Lung (tissue), 11 donors: ENCODE measurements at regions not wholly inside any gene's neighbourhood (a gene's known extent, or its start where the extent isn't known, plus 50 kb on each side); places are given as distances from the start of the nearest gene placed in this dataset.
"Not testable (repeated sequence)": the region's sequence is repeated elsewhere in the genome, so short reads cannot be mapped to it uniquely, and the experiment has no call there.

ENCODE experiments used
- ATAC-seq: fragments of 200-7000 bp; cut with Tn5 transposase; one replicate; pipeline ENCODE4 v1.9.1; 2020; ENCODE audit warnings: moderate number of reproducible peaks; ENCODE audit not compliant: insufficient read depth, low FRiP score
- DNase-seq, 3 donors: peaks; one replicate each; pipeline ENCODE4 v3.0.0-alpha.2; 2013 to 2017
- H3K27ac ChIP-seq, 2 donors: one replicate each; pipeline ENCODE4 v1.5.1; 2013; ENCODE audit warnings: mild to moderate bottlenecking in 2 of 2, moderate library complexity in 2 of 2, control low read depth in 1 of 2, inconsistent platforms in 1 of 2, low read depth in 1 of 2, low read length in 1 of 2
- H3K27me3 ChIP-seq, 3 donors: one replicate each; pipeline ENCODE4 v1.5.1; 2013; ENCODE audit warnings: low read length in 2 of 3; ENCODE audit not compliant: control insufficient read depth in 3 of 3, insufficient read depth in 3 of 3
- H3K36me3 ChIP-seq, 4 donors: one replicate each; pipeline ENCODE4 v1.5.1; 2013; ENCODE audit warnings: low read length in 4 of 4, mild to moderate bottlenecking in 1 of 4, moderate library complexity in 1 of 4; ENCODE audit not compliant: control insufficient read depth in 4 of 4, insufficient read depth in 4 of 4
- H3K4me1 ChIP-seq, 5 donors: one replicate each; pipeline ENCODE4 v1.5.1; 2013; ENCODE audit warnings: low read length in 5 of 5, mild to moderate bottlenecking in 2 of 5, moderate library complexity in 1 of 5; ENCODE audit not compliant: control insufficient read depth in 5 of 5, insufficient read depth in 5 of 5
- H3K4me3 ChIP-seq: one replicate; pipeline ENCODE4 v1.5.1; 2013; ENCODE audit warnings: mild to moderate bottlenecking, control low read depth, moderate library complexity
- H3K9ac ChIP-seq, 2 donors: one replicate each; pipeline ENCODE4 v1.5.1; 2013; ENCODE audit warnings: low read length in 2 of 2, control low read depth in 1 of 2; ENCODE audit not compliant: insufficient read depth in 1 of 2
- H3K9me3 ChIP-seq, 4 donors: one replicate each; pipeline ENCODE4 v1.5.1; 2013; ENCODE audit warnings: low read length in 3 of 4, mild to moderate bottlenecking in 1 of 4, moderate library complexity in 1 of 4; ENCODE audit not compliant: control insufficient read depth in 4 of 4, insufficient read depth in 3 of 4
- WGBS, 2 donors: extraction: QIAGEN DNeasy Blood & Tissue Kit; methylation state at CpG; one replicate each; pipeline ENCODE4 v1.1.7; 2013; 5-methylcytosine and 5-hydroxymethylcytosine counted together
- TF ChIP-seq, protein P1 (sequence below): IDR thresholded peaks from 2 replicates; pipeline ENCODE4 v1.5.1; 2012; ENCODE audit warnings: mild to moderate bottlenecking; ENCODE audit errors: control extremely low read depth, extremely low read depth
- donor health status: control.
- donor health status: control.
- donor health status: Bipolar disorder and iron deficiency.
- donor health status: healthy.
- donor health status: DM: yes; HTN: yes; CAD: no.

DNA sequence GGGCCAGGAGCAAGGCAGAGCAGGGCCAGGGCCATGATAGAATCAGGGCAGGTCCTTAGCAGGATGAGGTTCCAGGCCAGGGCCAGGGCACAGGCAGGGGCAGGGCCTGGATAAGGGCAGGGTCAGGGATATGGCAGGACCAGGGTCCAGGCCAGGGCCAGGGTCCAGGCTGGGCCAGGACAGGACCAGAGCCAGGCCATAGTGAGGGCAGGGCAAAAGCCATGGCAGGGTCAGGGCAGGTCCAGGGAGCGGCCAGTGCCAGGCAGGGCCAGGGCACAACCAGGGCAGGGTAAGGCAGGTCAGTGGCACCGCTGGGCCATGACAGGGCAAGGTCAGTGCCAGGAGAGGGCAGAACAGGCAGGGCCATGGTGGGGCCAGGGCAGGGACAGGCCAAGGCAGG lies 152.2 kb downstream of the LIPI start:
- Histone ChIP-seq H3K4me3 (no peak overlapping the region), H3K9ac (no peak overlapping the region), H3K36me3 (no peaks in the 10 kb centered on the region), H3K27ac (no peak overlapping the region), H3K27me3 (no peaks in the 10 kb centered on the region), H3K4me1 (peaks cover 0 to 3% (median 0%) of the 10 kb centered on the region in 5 donors), H3K9me3 (peaks cover 0 to 5% (median 0%) of the 10 kb centered on the region in 4 donors)
- ATAC-seq, result no peak
- TF ChIP-seq, protein P1, sequence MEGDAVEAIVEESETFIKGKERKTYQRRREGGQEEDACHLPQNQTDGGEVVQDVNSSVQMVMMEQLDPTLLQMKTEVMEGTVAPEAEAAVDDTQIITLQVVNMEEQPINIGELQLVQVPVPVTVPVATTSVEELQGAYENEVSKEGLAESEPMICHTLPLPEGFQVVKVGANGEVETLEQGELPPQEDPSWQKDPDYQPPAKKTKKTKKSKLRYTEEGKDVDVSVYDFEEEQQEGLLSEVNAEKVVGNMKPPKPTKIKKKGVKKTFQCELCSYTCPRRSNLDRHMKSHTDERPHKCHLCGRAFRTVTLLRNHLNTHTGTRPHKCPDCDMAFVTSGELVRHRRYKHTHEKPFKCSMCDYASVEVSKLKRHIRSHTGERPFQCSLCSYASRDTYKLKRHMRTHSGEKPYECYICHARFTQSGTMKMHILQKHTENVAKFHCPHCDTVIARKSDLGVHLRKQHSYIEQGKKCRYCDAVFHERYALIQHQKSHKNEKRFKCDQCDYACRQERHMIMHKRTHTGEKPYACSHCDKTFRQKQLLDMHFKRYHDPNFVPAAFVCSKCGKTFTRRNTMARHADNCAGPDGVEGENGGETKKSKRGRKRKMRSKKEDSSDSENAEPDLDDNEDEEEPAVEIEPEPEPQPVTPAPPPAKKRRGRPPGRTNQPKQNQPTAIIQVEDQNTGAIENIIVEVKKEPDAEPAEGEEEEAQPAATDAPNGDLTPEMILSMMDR, result no peak
- WGBS, 2 donors, result 94 to 99% methylated on average over 2 of the region's 2 CpGs
- DNase-seq, result no peak

DNA sequence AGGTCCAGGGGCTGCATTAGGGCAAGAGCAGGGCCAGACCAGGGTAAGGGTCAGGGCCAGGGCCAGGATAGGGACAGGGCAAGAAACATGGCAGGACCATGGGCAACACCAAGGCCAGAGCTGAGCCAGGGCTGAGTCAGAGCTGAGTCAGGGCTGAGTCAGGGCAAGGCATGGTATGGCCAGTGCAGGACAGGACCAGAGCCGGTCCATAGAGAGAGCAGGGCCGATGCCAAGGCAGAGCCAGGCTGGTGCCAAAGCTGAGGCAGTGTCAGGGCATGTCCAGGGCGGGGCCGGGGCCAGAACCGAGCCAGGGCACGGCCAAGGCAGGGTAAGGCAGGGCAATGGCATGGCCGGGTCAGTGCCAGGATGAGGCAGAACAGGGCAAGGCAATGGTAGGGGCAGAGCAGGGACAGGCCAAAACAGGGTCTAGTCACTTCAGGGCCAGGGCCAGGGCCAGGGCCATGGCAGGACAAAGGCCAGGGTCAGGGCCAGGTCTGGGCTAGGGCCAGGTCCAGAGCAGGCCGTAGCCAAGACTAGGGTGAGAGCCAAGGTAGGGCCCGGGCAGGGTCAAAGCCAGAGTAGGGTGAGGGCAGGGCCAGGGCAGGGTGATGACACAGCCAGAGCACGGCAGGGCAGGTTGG lies 152.8 kb downstream of the LIPI start:
- 85 to 88% methylated on average over 4 to 10 of the region's 10 CpGs for WGBS, 2 donors
- not testable (repeated sequence) for H3K4me3 ChIP-seq, H3K9ac ChIP-seq, H3K4me1 ChIP-seq, H3K27ac ChIP-seq, H3K36me3 ChIP-seq, ATAC-seq, DNase-seq, H3K27me3 ChIP-seq, H3K9me3 ChIP-seq

DNA sequence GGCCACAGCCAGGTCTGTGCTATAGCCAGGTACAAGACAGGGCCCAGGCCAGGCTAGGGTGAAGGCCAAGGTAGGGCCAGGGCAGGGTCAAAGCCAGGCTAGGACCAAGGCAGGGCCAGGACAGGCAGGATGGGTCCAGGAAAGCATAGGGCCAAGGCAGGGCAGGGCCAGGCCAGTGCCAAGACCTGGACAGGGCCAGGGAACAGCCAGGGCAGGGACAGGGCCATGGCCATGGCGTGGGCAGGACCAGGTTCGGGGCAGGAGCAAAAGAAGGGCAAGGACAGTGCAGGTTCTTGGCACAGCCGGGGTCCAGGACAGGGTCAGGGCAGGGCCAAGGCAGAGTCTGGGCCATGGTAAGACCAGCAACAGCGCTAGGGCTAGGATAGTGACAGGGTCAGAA lies 153.4 kb downstream of the LIPI start:
- ATAC-seq (no peak), DNase-seq (no peak)
- H3K4me3 ChIP-seq, result no peak overlapping the region
- peaks cover 0 to 3% (median 0%) of the 10 kb centered on the region in 5 donors for H3K4me1 ChIP-seq
- H3K36me3 ChIP-seq, result no peaks in the 10 kb centered on the region
- TF ChIP-seq, protein P1, result no peak
- peaks cover 0 to 5% (median 0%) of the 10 kb centered on the region in 4 donors for H3K9me3 ChIP-seq
- no peaks in the 10 kb centered on the region for H3K27me3 ChIP-seq
- 95 to 97% methylated on average over 4 of the region's 4 CpGs for WGBS, 2 donors
- no peak overlapping the region for H3K27ac ChIP-seq
- no peak overlapping the region for H3K9ac ChIP-seq

DNA sequence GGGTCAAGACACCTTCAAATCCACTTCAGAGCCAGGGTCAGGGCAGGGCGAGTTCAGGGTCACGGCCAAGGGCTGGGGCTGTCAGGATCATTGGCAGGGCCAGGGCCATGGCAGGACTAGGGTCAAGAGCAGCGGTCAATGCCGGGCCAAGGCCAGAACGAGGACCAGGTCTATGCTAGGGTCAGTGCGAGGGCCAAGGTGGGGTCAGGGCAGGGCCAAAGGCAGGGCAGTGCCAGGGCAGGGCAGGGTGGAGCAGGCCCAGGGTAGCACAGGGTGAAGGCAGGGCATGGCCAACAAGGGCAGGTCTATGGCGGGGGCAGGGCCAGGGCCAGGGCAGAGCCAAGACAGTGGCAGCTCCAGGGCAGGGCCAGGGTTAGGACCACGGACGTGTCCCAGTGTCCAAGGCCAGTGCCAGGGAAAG lies 154.0 kb downstream of the LIPI start:
- DNase-seq, result no peak
- TF ChIP-seq, protein P1, result no peak
- Histone ChIP-seq H3K36me3 (no peaks in the 10 kb centered on the region), H3K4me3 (no peak overlapping the region), H3K9me3 (peaks cover 0 to 5% (median under 1%) of the 10 kb centered on the region in 4 donors), H3K27me3 (no peaks in the 10 kb centered on the region), H3K27ac (peak overlapping the region in 1 of 2 donors; percentile 43), H3K4me1 (peaks cover 0 to 3% (median 0%) of the 10 kb centered on the region in 5 donors), H3K9ac (no peak overlapping the region)
- 95 to 97% methylated on average over 9 of the region's 9 CpGs for whole genome bisulfite sequencing, 2 donors
- no peak for ATAC-seq

DNA sequence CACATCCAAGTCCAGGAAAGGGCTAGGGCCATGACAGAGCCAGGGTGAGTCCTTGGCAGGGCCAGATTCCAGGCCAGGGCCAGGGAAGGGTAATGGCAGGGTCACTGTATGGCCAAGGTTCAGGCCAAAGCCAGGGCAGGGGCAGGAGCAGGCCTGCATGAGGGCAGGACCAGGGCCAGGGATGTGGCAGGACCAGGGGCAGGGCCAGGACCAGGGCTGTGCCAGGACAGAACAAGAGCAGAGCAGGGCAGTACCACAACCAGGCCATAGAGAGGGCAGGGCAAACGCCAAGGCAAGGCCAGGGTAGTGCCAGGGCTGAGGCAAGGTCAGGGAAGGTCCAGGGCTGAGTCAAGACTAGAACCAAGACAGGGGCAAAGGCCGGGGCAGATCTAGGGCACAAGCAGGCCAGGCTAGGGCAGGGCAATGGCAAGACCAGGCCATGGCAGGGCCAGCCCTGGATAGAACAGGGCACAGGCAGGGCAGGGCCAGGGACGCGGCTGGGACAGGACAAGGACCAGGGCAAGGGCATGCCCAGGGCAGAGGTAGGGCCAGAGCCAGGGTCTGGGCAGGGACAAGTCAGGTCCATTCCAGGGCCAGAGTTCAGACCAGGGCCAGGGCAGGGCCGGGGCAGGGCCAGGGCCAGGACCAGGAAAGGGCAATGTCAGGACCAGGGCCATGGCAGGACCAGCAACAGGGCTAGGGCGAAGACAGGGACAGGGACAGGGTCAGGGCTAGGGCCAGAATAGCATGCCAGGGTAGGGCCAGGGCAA lies 154.8 kb downstream of the LIPI start:
- H3K9me3 ChIP-seq, ATAC-seq, H3K4me1 ChIP-seq, H3K36me3 ChIP-seq, DNase-seq, H3K4me3 ChIP-seq, H3K9ac ChIP-seq, H3K27ac ChIP-seq, H3K27me3 ChIP-seq: not testable (repeated sequence)
- WGBS, 2 donors, result 94 to 96% methylated on average over 5 to 6 of the region's 6 CpGs
